NCI-H146 treated with DMSO at 0.1 percent for 48 hours (cell line): ENCODE measurements at regions not wholly inside any gene's neighbourhood (a gene's known extent, or its start where the extent isn't known, plus 50 kb on each side); places are given as distances from the start of the nearest gene placed in this dataset.

ENCODE experiments used
- DNase-seq: peaks from one replicate; lab custom pipeline; 2025; ENCODE audit not compliant: unreplicated experiment; lab: John Stamatoyannopoulos, UW

- DNase-seq, result no peak
These were observed 151.7 kb downstream of the DLEU7 start for GRCh38 chr13:50691681-50692263.

GRCh38 chr13:50692396-50692915 lies 151.0 kb downstream of the DLEU7 start:
- DNase-seq, result no peak

DNA sequence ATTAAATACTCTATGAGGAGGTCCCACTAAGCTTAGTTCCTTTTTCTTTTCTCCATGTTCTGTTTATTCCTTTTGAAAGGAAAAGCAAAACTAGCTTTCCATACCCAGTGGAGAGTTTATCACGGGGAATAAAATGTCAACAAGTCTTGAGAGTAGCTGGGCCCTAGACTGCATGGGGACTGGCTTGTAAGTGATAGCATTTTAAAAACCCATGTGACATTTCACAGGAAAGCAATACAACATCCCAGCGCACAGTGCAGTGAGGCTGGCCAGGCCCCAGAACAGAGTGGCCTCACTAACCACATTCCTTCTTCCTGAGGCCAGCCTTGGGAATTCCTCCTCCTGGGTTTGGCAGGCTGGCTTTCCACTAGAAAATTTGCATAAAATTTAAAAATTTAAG lies 149.8 kb downstream of the DLEU7 start:
- no peak for DNase-seq

DNA sequence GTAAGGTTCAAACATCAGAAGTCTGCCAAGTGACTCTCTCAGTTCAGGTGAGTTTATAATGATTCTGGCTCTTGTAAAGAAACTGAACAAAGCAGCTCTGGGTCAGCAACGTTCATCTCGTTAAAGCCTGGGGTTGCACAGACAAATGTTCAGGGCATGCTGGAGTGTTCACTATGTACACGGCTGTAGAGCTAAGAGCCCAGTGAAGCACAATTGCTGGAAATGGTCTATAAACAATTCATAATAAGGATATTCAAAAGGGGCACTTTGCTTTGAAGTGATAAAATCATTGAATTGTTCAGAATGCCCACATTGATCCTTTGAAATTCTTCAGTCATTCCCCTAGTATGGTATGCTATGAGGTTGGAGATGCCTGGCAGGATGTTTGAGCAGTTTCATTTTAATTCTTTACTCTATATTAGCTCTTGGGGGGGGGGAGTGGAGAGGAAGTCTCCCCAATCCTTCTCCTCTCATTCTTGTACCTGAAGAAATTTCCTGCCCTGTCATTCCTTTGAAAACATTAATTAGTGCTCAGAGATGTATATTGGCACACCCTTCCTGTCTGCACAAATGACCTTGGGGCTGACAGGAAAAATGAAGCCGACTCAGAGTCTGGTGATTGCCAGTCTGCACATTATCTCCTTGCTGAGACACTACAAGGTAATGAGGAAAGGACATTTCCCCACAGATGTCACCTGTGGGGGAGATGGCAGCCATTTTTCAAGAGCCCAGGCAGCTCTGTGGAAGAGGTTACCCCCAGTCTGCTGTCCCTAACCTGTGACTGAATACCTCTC lies 145.5 kb downstream of the DLEU7 start:
- peak; percentile 9 for DNase-seq

DNA sequence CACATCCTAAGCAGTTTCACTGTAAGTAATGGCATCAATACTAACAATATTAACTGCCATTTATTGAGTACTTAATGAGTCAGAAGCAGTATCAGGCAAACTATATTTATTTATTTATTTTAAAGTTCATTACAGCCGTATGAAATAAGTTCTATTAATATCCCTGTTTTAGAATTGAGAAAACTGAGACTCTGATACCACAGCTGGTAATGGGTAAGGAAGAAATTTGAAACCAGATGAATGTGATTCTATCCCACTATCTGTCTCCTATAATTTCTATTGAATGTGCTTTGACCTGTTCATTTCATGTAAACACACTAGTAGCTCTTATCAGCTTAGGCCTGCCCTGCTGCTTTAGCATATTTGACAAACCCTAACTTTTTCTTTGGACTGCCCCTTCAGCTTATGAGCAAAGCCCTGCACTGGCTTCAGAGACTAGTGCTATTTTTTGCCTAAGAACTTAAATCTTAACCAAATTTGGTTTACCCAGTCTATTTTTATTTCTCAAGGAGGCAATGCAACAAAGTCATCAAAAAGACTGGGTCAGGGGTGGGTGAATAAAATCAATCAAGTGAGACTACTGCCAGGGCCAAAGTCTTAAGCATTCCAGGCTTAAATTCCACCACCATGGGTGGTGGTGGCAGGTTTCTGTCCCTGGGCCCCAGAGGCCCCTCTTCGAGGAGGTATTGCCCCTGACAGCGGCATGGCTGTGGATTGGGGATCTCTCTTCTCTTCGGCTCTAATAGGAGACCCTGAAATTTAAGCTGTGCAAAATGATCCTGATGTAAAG lies 143.4 kb downstream of the DLEU7 start:
- peak; percentile 71 for DNase-seq

- no peak for DNase-seq
These were observed 142.7 kb downstream of the DLEU7 start for GRCh38 chr13:50700664-50701305.

DNA sequence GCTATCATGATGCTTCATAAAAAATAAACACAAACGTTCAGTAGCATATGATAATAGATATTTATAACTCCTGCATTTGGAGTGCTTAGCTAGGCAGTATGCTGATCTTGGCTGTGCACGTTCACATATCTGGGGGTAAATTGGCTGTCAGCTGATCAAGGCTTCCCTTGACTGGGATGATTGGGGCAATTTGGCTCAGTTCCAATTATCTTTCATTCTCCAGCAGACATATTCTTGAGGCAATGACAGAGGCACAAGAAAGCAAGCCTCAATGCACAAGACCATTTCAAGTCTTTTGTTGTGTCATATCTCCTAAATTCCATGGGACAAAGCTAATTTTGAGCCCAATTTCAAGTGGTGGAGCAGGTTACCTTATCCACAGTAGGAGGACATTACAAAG lies 142.0 kb downstream of the DLEU7 start:
- DNase-seq, result no peak

DNA sequence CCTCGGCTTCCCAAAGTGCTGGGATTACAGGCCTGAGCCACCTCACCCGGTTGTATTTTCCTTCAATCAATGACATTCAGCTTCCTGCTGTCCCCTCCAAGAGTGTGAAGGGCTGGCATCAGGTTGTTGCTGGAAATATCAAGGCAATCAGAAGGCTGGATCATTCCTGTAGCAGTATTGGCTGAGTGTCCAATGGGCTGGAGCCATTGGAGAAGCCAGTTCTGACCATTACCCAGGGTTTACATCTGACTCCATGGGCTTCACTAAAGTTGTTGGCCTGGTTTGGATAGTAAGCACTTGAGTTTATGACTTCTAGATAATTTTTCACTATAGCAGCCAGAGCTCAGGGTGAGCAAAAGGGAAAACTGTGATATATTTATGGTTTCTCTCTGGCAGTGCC lies 137.0 kb downstream of the DLEU7 start:
- no peak for DNase-seq

DNA sequence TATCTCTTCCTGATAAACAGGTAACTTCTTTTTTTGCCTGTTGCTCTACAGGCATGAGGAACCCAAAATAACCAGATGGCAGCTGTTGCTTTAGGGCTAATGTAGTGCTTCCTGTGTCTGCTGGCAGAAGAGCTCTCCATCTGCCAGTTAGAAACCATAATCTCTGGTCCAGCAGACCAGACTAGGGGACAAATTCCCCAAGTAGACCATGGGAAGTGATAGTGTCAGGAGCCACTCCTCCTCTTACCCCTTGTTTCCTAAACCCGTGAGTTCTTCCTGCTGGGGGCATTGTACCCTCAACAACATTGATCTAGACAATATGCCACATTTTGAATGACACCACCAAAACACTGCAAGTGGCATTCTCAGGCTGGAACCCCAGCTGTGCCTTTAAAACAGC lies 135.9 kb downstream of the DLEU7 start:
- no peak for DNase-seq

GRCh38 chr13:50708461-50708860 lies 135.0 kb downstream of the DLEU7 start:
- DNase-seq, result no peak

- DNase-seq, result no peak
These were observed 134.4 kb downstream of the DLEU7 start for GRCh38 chr13:50709058-50709457.

DNA sequence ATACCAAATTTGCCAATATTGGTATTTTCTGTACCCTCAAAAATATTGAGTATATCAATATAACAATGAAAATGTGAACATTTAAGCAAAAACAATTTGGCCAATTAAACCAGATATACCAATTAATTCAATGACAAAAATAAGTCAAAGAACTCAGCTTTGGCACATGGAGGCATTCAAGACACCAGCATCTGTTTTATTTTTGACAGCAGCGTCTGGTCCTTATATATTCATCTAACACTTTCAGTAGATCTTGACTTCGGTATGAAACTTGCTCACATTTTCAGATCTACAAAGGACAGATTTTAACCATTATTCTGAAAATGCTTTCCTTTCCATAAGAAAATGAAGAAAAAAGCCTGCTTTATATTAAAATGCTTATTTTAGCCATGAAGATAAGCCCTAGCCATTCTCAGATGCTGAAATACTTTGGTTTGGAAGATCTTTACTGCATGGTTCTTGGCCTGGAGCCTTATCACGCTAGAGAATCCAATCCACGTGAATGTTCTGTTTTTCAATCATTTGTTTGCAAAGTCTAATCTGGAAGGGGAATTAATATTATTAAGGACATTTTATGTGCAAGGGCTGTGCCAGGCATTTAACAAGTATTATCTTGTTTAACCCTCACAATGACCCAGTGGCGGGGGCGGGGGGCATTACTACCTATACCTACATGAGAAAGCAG lies 132.2 kb downstream of the DLEU7 start:
- DNase-seq, result no peak

DNA sequence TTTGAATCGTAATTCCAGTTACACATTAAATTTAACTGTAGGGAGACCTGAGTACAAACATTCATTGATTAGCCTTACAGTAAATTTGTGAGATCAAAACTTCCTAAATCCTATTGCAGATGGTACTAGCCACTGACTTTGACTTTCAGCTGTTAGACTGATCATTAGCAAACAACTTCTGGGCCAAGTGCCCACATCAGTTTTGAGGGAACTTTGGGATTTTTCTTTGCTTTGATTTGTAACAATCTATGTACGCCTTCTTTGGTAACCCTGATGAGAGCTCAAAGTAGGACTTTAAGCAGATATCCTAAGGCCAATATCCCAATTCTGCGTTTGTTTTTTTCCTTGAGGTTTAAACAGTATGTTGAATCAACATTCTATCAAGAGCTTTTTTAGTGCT lies 131.5 kb downstream of the DLEU7 start:
- no peak for DNase-seq

- DNase-seq, result no peak
These were observed 131.0 kb downstream of the DLEU7 start for GRCh38 chr13:50712456-50712855.

DNA sequence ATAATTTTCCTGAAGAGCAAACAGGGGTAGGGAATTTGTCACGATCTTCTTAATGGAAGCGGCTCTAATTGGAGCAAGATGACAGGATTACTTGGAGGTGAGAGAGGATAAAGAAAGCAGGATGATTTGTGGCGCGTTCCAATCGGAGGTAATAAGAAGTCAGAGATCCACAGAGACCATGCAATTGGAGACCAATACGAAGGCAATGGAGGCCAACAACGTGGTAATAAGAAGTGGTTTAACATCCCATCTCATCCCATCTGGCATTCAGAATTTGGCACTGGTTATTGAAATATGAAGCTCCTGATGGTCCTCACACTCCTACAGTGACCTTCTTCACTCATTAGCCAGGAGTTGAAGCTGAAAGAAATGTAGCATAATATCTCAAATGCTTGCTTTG lies 130.6 kb downstream of the DLEU7 start:
- no peak for DNase-seq

DNA sequence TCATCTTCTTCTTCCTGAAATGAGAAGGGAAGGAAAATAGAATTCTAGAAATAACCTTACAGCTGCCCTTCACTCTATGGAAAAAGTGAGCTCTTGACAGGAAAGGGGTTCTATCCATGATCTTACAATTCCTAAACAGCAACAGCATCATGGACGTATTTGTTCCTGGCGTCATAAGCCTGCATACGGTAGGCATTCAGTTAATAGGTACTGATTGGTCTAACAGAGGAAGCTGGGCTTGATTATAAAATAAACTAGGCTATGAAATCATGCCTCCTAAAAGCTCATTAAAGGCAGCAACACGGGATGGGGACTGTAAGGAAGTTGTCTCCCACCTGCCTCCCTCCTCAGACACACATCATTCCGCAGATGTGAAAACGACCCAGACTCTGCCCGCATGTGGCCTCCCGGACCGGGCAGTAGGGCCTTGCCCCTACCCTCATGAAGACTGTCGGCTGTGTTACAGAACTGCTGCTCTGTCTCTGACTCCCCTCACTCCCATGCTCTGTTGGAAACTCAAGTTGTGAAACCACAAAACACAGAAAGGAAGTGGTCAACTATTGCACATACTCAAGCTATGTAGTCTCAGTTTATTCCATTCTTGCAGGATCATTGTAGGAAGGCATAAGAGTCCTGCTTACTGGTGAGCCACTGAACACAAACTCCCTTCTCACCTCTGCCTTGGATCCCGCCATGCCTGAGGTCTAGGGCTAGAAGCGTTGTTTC lies 129.8 kb downstream of the DLEU7 start:
- no peak for DNase-seq

DNA sequence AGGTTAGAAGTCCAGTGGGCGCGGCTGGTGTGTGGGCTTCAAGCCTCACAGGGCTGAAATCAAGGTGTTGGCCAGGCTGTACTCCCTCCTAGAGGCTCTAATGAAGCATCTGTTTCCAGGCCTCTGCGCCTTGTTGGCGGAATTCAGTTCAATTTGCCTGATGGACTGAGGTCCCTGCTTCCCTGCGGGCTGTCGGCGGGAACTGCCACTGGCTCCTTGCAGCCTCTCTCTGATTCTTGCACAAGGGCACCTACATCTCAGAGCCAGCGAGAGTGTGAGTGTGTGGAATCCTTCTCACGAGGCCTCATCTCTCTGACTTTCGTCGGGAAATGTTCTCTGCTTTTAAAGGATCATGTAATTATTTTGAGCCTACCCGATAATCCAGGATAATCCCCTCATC lies 128.6 kb downstream of the DLEU7 start:
- DNase-seq, result no peak

GRCh38 chr13:50715402-50716146 lies 127.9 kb downstream of the DLEU7 start:
- DNase-seq, result no peak

DNA sequence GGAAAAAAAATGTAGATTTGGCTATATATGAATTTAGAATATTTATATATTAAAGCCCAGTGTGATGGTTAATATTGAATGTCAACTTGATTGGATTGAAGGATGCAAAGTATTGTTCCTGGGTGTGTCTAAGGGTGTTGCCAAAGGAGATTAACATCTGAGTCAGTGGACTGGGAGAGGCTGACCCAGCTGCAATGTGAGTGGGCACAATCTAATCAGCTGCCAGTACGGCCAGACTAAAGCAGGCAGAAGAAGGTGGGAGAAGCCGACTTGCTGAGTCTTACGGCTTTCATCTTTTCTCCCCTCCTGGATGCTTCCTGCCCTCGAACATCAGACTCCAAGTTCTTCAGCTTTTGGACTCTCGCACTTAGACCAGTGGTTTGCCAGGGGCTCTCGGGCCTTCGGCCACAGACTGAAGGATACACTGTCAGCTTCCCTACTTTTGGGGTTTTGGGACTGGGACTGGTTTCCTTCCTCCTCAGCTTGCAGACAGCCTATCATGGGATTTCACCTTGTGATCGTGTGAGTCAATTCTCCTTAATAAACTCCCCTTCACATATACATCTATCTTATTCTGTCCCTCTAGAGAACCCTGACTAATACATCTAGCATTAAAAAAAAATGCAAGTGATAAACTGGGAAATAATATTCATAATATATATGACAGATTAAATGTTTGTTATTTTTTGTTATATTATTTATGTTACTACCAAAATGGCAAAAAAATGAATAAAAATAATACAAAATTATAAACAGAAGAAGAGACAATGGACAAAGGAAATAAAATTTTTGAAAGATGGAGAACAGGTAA lies 122.4 kb downstream of the DLEU7 start:
- no peak for DNase-seq
